ENCODE measurements at regions not wholly inside any gene's neighbourhood (a gene's known extent, or its start where the extent isn't known, plus 50 kb on each side); places are given as distances from the start of the nearest gene placed in this dataset.
A peak's percentile ranks its signal among the peaks of the same experiment; 100 is the strongest.

DNA sequence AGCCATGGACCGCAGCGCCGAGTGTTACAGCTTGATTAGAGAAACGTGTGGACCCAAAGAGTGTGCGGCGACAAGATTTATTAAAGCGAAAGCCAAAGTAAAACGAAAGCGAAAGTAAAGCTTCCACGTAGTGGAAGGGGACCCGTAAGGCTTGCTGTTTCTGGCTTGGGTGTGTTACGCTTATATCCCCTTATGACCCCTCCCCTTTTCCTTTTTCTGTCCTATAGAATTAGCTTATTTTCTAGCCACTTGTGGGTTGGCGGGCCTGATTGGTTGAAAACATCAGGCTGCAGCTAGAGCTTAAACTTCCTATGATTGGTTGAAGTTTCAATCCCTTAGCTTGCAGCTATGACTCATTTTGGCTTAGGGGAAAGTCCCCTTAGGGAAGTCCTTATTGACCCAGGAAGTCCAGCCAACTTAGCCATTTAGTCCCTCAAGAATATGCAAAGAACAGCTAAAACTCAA lies 969.7 kb downstream of the DCDC2C start:
- no peak overlapping the region for H3K27ac Mint-ChIP-seq (ENCODE audit: unreplicated experiment)
- no peak overlapping the region for H3K4me3 Mint-ChIP-seq
- TF ChIP-seq, protein P1, sequence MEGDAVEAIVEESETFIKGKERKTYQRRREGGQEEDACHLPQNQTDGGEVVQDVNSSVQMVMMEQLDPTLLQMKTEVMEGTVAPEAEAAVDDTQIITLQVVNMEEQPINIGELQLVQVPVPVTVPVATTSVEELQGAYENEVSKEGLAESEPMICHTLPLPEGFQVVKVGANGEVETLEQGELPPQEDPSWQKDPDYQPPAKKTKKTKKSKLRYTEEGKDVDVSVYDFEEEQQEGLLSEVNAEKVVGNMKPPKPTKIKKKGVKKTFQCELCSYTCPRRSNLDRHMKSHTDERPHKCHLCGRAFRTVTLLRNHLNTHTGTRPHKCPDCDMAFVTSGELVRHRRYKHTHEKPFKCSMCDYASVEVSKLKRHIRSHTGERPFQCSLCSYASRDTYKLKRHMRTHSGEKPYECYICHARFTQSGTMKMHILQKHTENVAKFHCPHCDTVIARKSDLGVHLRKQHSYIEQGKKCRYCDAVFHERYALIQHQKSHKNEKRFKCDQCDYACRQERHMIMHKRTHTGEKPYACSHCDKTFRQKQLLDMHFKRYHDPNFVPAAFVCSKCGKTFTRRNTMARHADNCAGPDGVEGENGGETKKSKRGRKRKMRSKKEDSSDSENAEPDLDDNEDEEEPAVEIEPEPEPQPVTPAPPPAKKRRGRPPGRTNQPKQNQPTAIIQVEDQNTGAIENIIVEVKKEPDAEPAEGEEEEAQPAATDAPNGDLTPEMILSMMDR (conservative IDR thresholded peaks at IDR 0.05), result no peak
- H3K9me3 Mint-ChIP-seq, result no peaks in the 10 kb centered on the region
- no peaks in the 10 kb centered on the region for H3K27me3 Mint-ChIP-seq (ENCODE audit: low read depth)
- DNase-seq (ENCODE audit: low read depth, low spot score), result no peak
- no peaks in the 10 kb centered on the region for H3K4me1 Mint-ChIP-seq
- no peaks in the 10 kb centered on the region for H3K36me3 Mint-ChIP-seq (ENCODE audit: low read depth)

DNA sequence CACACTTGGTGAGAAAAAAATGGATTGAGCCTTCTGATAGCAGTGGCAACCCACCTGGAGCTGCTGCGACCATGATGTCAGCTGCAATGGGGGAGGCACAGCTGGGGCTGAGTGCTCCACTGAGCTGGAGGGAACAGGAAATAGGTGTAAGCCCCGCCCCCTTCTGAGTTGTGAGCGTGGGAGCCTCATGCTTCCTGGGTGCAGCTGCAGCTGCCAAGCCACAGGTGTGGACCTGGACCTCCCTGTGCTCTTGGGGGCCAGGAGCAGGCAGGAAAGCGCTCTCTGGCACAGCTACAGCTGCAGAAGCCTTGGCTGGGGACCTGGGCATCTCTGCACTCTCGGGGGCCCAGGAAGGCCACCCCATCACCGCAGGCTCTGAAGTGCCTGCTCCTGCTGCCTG lies 970.6 kb downstream of the DCDC2C start:
- H3K9me3 Mint-ChIP-seq, result no peaks in the 10 kb centered on the region
- no peak for DNase-seq (ENCODE audit: low read depth, low spot score)
- no peak overlapping the region for H3K27ac Mint-ChIP-seq (ENCODE audit: unreplicated experiment)
- H3K27me3 Mint-ChIP-seq (ENCODE audit: low read depth), result no peaks in the 10 kb centered on the region
- no peaks in the 10 kb centered on the region for H3K4me1 Mint-ChIP-seq
- no peaks in the 10 kb centered on the region for H3K36me3 Mint-ChIP-seq (ENCODE audit: low read depth)
- TF ChIP-seq, protein P1 (conservative IDR thresholded peaks at IDR 0.05), result no peak
- no peak overlapping the region for H3K4me3 Mint-ChIP-seq

DNA sequence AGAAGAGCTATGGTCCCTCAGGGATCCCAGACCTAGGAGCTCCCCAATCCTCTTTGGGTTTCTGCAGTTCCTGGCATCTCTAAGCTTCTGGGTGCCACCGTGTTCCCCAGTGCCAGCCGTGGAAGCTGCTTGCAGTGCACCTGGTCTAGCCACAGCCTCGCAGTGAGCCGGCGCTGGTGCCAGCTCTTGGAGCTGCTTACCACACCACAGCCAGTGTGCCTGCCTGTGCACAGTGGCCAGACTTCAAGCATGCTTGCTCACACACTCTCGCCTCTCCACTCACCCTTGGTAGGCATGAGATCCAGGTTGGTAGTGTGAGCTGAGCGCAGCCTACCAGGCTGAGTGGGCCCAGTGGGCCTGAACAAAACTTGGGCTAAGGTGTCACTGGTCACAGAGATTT lies 971.9 kb downstream of the DCDC2C start:
- H3K36me3 Mint-ChIP-seq (ENCODE audit: low read depth), result no peaks in the 10 kb centered on the region
- no peaks in the 10 kb centered on the region for H3K9me3 Mint-ChIP-seq
- H3K27ac Mint-ChIP-seq (ENCODE audit: unreplicated experiment), result no peak overlapping the region
- H3K27me3 Mint-ChIP-seq (ENCODE audit: low read depth), result no peaks in the 10 kb centered on the region
- no peak for DNase-seq (ENCODE audit: low read depth, low spot score)
- TF ChIP-seq, protein P1 (conservative IDR thresholded peaks at IDR 0.05), result no peak
- no peak overlapping the region for H3K4me3 Mint-ChIP-seq
- H3K4me1 Mint-ChIP-seq, result no peaks in the 10 kb centered on the region

DNA sequence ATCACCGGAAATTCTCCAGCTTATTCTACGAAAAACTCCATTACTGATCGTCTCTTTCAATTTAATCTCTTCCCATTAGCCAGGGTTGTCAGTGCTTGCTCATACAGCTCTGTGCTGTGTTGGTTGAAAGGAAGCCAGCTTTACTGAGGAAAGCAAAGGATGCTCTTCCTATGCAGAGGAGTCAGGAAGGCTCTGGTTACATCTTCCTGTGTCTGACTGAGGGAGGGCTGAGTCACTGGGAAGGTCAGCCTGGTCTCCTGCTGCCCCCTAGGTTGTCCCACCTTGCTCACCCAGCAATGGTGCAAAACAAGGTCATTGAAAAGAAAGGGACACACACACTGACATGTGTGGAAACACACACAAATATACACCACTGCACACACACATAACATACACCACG lies 975.6 kb downstream of the DCDC2C start:
- Mint-ChIP-seq H3K4me1 (no peaks in the 10 kb centered on the region), H3K27ac (ENCODE audit: unreplicated experiment) (no peak overlapping the region), H3K36me3 (ENCODE audit: low read depth) (no peaks in the 10 kb centered on the region), H3K27me3 (ENCODE audit: low read depth) (no peaks in the 10 kb centered on the region), H3K4me3 (no peak overlapping the region), H3K9me3 (no peaks in the 10 kb centered on the region)
- TF ChIP-seq, protein P1 (conservative IDR thresholded peaks at IDR 0.05), result no peak
- no peak for DNase-seq (ENCODE audit: low read depth, low spot score)

DNA sequence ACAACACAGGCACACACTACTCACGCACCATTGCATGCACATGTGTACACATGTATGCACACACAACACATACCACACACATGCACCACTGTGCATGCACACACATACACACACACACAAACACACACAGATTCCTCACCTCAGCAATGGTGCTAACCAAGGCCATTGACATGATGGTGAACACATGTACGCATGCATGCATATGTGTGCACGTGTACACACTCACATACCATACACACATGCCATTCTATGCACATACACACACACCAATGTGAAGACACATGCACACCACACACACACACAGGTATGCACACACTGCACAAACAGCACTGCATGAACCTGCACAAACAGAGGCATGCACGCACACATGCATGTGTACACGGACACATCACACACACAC lies 976.0 kb downstream of the DCDC2C start:
- Mint-ChIP-seq H3K27me3 (ENCODE audit: low read depth) (no peaks in the 10 kb centered on the region), H3K36me3 (ENCODE audit: low read depth) (no peaks in the 10 kb centered on the region), H3K27ac (ENCODE audit: unreplicated experiment) (no peak overlapping the region), H3K4me3 (no peak overlapping the region), H3K4me1 (no peaks in the 10 kb centered on the region), H3K9me3 (no peaks in the 10 kb centered on the region)
- DNase-seq (ENCODE audit: low read depth, low spot score), result no peak
- TF ChIP-seq, protein P1 (conservative IDR thresholded peaks at IDR 0.05), result no peak

DNA sequence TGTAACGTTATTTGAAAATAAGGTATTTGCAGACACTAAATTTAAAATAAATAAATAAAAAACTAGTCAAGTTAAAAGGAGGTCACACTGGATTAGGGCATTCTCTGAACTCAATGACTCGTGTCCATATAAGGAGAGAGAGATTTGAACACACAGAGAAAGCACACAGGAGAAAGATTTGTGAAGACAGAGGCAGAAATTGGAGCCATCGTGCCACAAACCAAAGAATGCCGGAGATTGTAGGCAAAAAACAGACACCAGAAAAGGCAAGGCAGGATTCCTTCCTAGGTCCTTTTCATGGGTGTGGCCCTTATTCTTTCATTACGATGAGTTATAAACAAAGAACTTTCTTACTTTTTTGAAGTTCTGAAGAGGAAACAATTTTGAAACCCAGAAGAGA lies 981.5 kb downstream of the DCDC2C start:
- peaks cover 2% of the 10 kb centered on the region for H3K9me3 Mint-ChIP-seq
- DNase-seq (ENCODE audit: low read depth, low spot score), result no peak
- no peaks in the 10 kb centered on the region for H3K36me3 Mint-ChIP-seq (ENCODE audit: low read depth)
- H3K4me3 Mint-ChIP-seq, result no peak overlapping the region
- TF ChIP-seq, protein P1 (conservative IDR thresholded peaks at IDR 0.05), result no peak
- H3K4me1 Mint-ChIP-seq, result peaks cover 4% of the 10 kb centered on the region
- no peaks in the 10 kb centered on the region for H3K27me3 Mint-ChIP-seq (ENCODE audit: low read depth)
- H3K27ac Mint-ChIP-seq (ENCODE audit: unreplicated experiment), result peak overlapping the region; percentile 6

Measured in neural crest cell (in vitro differentiated cells).